Osteocyte (in vitro differentiated cells): ENCODE measurements at regions not wholly inside any gene's neighbourhood (a gene's known extent, or its start where the extent isn't known, plus 50 kb on each side); places are given as distances from the start of the nearest gene placed in this dataset.

Experiments used
- DNase-seq: peaks from one replicate; pipeline ENCODE4 v3.0.0; 2021; ENCODE audit warnings: mixed read lengths; ENCODE audit not compliant: unreplicated experiment; ENCODE audit errors: extremely low spot score
- H3K27ac Mint-ChIP-seq: one replicate; pipeline ENCODE4 v1.8.0; 2021; ENCODE audit warnings: mild to moderate bottlenecking, mixed read lengths; ENCODE audit not compliant: unreplicated experiment
- H3K27me3 Mint-ChIP-seq: one replicate; pipeline ENCODE4 v1.8.0; 2021; ENCODE audit warnings: mixed read lengths; ENCODE audit not compliant: unreplicated experiment
- H3K36me3 Mint-ChIP-seq: one replicate; pipeline ENCODE4 v1.8.0; 2021; ENCODE audit warnings: mixed read lengths; ENCODE audit not compliant: unreplicated experiment
- H3K4me1 Mint-ChIP-seq: one replicate; pipeline ENCODE4 v1.8.0; 2021; ENCODE audit warnings: mixed read lengths; ENCODE audit not compliant: unreplicated experiment
- H3K4me3 Mint-ChIP-seq: one replicate; pipeline ENCODE4 v1.8.0; 2021; ENCODE audit warnings: mild to moderate bottlenecking, moderate library complexity, mixed read lengths; ENCODE audit not compliant: unreplicated experiment
- H3K9me3 Mint-ChIP-seq: one replicate; pipeline ENCODE4 v1.8.0; 2021; ENCODE audit warnings: mixed read lengths; ENCODE audit not compliant: unreplicated experiment
- TF ChIP-seq, protein P1 (sequence below): fragments of 200-600 bp; sonication (generic); IDR thresholded peaks from 2 replicates; pipeline ENCODE4 v1.5.0; 2021; ENCODE audit warnings: antibody characterized with exemption, mild to moderate bottlenecking, moderate library complexity

DNA sequence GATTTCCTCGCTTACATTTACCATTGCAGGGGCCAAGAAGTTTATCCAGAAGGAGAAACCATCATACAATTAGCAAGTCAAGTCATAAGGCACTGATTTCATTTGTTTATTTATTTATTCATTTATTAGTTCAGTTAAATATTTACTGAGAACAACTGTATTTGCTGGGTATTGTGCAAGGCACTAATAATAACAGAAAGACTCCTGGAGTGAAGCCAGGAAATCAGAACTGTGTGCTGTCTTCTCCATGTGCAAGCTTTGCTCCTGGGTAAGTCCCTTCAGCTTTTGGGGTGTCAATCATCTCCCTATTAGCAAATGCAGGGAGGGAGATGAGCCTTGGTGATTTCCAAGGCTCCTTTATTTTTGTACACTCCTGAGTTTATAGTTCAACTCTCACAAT, 341.6 kb upstream of the MEIS1 start:
- Mint-ChIP-seq H3K4me1 (no peaks in the 10 kb centered on the region), H3K27ac (no peak overlapping the region), H3K36me3 (no peaks in the 10 kb centered on the region), H3K9me3 (peaks cover 21% of the 10 kb centered on the region), H3K27me3 (no peaks in the 10 kb centered on the region), H3K4me3 (no peak overlapping the region)
- DNase-seq = no peak
- TF ChIP-seq, protein P1, sequence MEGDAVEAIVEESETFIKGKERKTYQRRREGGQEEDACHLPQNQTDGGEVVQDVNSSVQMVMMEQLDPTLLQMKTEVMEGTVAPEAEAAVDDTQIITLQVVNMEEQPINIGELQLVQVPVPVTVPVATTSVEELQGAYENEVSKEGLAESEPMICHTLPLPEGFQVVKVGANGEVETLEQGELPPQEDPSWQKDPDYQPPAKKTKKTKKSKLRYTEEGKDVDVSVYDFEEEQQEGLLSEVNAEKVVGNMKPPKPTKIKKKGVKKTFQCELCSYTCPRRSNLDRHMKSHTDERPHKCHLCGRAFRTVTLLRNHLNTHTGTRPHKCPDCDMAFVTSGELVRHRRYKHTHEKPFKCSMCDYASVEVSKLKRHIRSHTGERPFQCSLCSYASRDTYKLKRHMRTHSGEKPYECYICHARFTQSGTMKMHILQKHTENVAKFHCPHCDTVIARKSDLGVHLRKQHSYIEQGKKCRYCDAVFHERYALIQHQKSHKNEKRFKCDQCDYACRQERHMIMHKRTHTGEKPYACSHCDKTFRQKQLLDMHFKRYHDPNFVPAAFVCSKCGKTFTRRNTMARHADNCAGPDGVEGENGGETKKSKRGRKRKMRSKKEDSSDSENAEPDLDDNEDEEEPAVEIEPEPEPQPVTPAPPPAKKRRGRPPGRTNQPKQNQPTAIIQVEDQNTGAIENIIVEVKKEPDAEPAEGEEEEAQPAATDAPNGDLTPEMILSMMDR = no peak

DNA sequence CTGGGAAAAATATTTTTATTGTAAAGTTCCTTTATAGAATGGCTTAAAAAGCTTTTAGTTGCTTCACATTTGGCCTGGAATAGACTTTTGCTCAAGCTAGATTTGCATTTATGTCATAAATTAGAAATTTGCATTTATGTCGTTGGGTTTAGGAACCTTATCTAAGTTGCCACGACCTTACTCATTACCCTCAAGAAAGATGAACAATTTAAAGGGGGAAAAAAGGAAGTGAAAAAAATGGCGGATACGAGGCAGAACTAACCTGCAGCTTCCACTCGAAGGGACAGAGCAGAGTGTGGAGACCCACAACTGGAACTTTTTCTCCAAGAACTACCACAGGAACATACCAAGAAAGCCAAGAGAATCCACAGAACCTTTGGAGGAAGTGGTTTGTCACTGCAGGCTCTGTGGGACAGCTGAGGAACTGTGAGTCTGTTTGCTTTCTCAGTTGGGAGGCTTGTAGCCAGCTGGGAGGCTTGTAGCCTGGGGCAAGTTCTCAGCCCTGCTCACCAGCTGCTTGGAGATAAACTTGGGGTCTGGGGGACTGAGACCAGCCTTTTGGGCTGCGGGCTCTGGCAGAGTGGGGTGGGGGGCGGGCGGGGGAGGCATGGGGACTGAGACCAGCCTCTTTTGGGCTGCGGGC, 349.9 kb upstream of the MEIS1 start:
- H3K27ac Mint-ChIP-seq = no peak overlapping the region
- TF ChIP-seq, protein P1 = no peak
- no peaks in the 10 kb centered on the region for H3K4me1 Mint-ChIP-seq
- peaks cover 31% of the 10 kb centered on the region for H3K9me3 Mint-ChIP-seq
- H3K4me3 Mint-ChIP-seq = no peak overlapping the region
- no peaks in the 10 kb centered on the region for H3K36me3 Mint-ChIP-seq
- no peak for DNase-seq
- H3K27me3 Mint-ChIP-seq = no peaks in the 10 kb centered on the region

DNA sequence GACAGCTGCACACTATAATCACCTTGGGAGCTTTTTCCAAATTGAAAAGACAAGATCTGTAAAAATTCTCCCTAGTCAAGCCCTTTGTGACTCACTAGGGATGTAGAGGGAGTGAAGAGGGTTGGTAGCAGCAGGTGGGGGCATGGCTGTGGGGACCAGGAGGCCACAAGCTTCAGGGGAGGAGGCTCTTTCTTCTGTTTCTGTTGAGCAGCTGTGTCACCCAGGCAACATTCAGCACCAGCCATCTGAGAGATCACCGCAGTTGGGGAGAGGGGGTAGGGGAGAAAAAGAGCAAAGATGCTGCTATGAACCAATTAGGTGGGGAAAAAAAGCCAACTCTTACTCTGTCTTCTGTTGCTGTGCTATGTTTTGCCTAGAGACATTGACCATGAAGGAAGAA, 352.3 kb upstream of the MEIS1 start:
- Mint-ChIP-seq H3K9me3 (peaks cover 15% of the 10 kb centered on the region), H3K4me1 (no peaks in the 10 kb centered on the region), H3K4me3 (no peak overlapping the region), H3K27ac (no peak overlapping the region), H3K36me3 (no peaks in the 10 kb centered on the region), H3K27me3 (no peaks in the 10 kb centered on the region)
- no peak for DNase-seq
- TF ChIP-seq, protein P1 = no peak

DNA sequence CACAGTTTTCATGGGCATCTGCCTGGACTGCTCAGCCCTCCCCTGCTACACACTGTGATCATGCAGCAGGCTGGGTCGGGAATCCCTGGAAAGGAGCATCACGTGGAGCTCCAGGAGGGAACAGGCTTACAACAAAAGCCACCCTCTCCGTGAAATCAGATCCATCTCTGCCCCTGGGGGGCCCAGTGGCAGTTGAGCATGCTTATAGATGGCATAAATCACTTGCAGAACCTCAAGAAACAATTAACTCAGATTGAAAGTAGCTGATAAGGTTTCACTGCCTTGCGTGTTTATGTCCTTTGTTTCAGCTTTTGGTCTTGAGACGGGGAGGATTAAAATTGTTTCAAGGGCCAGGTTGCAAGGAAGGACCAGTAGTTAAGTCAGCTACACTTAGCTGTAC, 354.8 kb upstream of the MEIS1 start:
- no peak overlapping the region for H3K4me3 Mint-ChIP-seq

DNA sequence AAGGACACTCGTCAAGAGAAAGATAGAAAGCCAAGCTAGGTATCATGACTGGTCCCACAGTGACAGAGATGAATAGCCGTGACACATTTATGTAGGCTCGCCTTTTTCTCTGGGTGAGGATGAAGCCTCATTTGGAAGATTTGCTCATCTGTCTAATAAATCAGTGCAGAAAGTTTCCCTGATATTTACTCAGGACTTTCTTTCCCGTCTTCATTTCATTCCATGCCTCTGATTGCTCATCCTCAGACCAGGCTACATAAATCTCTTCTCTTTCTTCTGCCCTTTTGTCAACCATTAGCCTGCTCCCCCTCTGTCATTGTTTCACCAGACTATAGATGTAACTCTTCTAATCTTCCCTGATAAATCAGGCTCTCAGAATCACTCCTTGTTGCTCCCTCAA, 361.8 kb upstream of the MEIS1 start:
- Mint-ChIP-seq H3K9me3 (no peaks in the 10 kb centered on the region), H3K27me3 (no peaks in the 10 kb centered on the region), H3K36me3 (no peaks in the 10 kb centered on the region), H3K4me1 (no peaks in the 10 kb centered on the region), H3K27ac (no peak overlapping the region), H3K4me3 (no peak overlapping the region)
- DNase-seq = no peak
- TF ChIP-seq, protein P1 = no peak

More for the DNA sequence above, 354.8 kb upstream of the MEIS1 start:
- Mint-ChIP-seq H3K9me3 (no peaks in the 10 kb centered on the region), H3K27ac (no peak overlapping the region), H3K36me3 (no peaks in the 10 kb centered on the region), H3K27me3 (no peaks in the 10 kb centered on the region), H3K4me1 (no peaks in the 10 kb centered on the region)
- TF ChIP-seq, protein P1 = no peak
- no peak for DNase-seq
